Superior temporal gyrus (tissue), 1 donor: ENCODE measurements at regions not wholly inside any gene's neighbourhood (a gene's known extent, or its start where the extent isn't known, plus 50 kb on each side); places are given as distances from the start of the nearest gene placed in this dataset.
A peak's percentile ranks its signal among the peaks of the same experiment; 100 is the strongest.

Source experiments
- DNase-seq: peaks from one replicate; pipeline ENCODE4 v3.0.0-alpha.2; 2016; ENCODE audit errors: extremely low spot score

DNA sequence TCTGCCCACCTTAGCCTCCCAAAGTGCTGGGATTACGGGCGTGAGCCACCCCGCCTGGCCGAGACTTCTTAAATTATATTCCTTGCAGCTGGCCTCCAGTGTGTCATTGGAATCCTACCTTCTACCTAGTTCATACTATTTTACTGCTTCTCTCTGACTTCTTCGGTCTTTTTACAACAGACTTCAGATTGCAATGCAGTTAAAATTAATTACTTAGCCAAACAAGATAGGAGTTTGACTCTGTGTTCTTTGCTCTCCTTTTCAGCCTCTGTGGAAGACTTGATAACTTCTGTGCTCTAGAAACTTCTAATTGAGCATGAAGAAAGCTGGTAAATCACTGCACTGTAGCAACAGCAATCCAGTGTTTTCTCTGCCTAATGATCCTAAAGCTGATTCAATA is 199.5 kb downstream of the GASK1B start:
- no peak for DNase-seq

DNA sequence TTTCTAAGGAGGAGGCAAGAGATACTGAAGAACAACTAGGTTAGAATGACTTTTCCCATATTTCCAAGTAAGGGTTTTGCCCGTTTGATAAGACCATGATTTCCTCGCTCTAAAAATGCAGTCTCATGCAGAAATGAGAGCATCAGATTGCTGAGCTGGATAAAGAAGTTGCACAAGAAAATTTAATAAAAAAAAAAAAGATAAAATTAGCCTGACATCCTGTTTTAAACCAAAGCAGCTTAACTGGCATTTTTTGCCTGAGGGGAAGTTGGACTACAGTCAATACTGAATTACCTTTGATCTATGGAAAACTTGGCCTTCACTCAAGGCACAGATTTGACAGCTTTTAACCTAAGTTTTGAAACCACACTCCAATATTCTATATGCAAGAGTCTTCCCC is 208.4 kb downstream of the GASK1B start:
- DNase-seq: no peak

DNA sequence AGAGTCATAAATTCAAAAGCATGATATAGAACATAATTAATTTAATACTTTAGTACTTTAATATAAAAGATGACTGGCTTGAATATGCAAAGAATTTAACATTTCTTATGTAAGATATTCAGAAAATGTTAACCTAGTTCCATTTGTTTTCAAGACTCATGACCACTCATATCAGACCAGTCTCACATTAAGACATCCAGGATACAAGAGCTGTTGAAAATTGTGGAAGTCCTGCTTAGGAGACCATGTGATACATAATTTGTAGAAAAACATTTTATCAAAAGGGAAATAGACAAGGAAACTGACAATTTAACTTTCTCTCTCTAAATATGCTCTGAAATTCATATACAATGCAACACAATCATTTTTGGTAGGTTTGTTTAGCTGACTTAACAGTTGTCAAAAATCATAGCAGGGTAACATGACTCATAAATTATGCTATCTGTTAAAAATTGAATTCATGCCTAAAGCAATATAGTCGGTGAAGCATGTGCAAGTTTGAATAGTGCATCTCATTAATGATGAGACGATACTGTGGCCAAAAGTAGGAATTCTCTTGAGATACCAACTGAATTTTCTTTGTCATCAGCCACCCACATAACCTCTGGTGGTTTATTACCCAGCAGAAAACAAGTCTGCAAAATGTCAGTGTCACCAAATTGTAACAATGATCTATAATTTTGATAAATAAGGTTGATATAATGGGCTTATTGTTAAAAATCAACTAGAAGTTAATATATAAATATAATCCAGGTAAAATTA is 211.4 kb downstream of the GASK1B start:
- no peak for DNase-seq

DNA sequence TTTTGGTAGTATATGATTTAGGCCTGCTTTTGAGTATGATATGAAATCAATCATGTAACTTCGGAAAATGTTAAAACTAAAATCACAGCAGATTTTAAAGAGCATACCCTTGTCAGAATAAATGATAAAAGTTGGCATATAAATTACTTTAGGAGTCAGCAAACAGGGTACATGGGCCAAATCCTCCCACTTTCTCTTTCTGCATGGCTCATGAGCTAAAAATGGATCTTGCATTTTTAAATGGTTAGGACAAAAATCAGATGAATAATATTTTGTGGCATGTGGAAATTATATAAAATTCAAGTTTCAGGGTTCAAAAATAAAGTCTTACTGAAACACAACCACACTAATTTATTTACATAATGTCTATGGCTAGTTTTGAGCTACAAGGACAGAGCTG is 214.9 kb downstream of the GASK1B start:
- no peak for DNase-seq

DNA sequence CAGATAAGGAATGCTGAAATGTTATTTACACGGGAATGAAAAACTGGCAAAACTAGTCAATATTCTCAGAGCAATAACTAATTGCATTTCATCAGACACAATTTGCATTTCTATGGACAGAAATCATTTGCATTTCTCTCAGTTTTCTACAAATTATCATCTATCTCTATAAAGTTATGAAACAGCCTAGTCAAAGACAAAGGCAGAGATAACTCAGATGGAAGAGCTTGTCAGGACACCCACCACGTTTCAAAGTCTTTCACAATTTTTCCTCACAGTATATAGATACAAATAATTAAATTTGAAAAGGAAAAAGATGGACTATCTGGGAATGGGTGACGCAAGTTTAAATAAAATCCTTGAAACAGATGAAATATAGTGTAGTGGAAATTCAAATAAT is 230.8 kb downstream of the GASK1B start:
- no peak for DNase-seq

DNA sequence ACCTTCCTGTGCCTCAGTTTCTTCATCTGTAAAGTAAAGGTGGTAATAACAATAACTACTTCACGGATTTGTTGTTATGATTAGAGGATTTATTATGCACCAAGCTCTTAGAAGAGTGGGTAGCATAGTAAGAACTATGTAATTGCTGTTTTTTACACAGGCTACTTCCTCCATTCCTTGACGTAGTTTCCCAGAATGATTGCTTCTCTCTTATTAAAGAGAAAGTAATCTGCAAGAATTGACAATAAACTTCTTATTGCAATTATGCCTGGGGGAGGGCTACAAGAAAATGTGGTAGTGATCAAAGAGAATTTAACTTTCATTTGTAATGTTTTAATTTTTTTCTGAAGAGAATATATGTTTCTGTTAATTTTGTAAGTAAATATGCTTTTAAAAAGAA is 238.7 kb downstream of the GASK1B start:
- no peak for DNase-seq

DNA sequence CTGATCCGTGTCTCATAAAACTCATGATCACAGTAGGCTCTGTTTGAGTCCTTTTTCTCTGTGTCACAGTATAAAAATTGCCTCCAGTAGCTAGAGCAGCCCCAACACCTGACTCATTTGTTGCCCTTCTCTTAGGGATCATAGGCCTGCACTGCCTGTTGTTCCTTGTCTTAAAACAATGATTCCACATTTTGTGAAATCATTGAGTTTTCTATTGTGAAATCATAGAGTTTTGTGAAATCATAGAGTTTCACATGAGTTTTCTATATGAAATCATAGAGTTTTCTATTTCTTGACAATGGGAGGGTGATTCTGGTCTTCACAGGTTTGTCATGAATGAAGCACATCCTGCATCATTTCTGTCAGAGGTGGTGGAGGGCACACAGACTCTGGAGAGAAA is 239.9 kb downstream of the GASK1B start:
- DNase-seq: no peak

DNA sequence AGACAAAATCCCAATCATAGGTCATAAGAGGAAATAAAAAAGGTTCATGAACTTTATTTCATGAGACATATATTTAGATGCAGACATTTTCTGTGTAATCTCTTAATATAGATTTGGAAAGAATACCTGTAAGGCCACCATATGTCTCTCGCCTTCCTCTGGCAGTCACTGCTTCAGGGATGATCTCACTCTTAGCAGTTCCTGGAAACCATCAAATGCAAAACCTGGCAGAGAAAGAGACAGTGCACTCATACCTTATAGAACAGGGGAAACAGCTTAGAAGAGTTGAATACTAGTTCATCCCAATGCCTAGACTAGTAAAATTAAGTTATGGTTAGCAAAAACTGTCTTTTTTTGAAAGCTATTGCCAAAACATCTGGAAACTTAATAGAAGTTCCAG is 243.3 kb downstream of the GASK1B start:
- DNase-seq: no peak

DNA sequence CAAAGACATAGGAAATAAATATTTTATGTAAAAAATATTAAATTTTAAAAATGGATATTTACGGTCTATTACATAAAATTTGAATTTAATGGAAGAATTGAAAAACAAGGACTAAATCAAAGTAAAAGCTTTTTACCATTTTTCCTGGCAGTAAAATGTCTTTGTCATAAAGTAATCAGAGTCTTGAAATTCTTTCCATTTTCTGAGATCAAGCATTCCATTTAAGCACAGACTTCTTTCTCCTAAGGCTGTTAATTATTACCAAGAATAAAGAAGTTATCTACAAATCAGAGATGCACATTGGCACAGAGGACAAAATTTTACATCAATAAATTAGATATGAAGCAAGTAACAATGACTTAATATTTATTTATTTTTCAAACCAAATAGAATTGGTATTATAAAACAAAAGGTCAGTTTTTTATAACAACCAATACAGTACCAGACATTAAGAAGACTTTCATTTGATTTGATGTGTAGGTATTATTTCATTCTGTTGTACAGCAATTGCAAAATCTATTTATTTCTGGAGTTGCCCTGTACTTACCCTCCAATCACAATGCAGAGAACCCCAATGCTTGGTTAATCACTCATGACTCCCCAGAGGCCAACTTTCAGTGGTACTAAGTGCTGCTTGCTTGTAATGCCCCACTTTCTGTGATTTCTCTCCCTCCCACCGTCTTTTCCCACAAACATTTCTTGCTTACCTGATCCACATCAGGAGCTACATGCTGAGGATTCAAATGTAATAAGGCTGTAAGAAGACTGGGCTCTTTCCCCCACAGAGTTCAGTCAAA is 254.6 kb downstream of the GASK1B start:
- DNase-seq: no peak

DNA sequence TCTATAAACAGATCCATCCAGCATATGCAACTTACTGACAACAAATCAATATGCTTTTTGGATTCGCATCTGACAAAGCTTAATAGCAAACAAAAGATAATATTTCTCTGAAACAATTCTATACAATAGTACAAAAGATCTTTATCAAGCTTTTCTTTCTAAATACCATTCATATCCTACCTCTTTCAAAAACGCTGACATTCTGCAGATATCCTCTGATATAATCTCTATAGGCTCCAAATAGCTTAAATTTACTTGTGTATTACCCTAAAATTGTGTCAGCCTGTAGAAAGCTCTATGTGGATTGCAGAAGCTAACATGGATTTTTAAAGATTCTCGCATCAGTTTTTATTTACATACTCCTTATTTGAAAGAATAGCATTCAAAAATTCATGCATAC is 260.6 kb downstream of the GASK1B start:
- no peak for DNase-seq

DNA sequence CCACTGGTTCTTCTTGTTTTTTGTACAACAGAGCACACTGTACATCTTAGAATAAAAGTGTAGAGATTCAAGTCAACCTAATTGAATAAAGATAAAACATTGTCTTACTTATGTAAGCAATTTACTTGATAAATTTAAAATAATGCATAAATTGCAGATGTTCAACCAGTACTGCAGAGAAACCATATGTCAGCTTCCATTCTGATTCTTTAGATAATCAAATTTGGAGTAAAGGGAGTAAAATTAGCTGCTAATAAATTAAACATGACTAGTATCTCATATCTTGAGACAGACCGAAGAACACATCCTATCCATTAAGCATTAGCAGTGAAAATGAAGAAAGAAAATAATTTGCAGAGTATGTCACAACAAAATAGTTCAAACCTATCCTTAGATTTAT is 261.2 kb downstream of the GASK1B start:
- DNase-seq: no peak

DNA sequence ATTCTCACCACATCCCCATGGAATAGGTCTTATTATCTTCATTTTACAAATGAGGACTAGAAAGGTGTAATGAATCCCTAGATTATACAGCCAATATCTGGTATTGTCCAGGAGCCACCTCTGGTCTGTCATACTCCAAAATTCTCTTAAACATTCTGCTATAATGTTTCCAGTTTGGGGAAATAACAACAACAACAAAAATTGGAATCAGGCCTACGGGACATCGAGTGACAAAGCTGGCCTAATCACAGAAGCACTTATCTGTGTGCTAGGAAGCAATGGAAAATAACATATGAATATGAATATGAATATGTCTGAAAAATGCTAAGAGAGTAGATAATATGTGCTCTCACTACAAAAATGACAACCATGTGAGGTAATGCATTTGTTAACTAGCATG is 264.1 kb downstream of the GASK1B start:
- no peak for DNase-seq

DNA sequence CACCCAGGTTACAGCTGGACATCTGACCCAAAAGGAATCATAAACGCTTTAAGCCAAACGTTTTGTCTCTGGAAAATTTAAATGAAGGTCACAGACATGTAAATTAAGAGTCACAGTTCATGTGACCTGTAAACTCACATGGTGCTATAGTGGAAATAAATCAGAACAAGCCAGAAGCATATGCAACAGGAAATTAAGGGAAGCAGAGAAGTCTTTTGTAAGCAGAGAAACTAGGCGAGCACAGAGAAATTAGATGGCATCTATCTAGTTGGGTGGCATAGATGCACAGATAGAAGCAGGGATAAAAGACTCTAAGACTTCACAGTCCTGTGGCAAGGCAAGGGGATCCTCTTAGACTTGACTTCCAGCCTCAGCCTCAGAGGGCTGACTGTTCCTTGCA is 264.8 kb downstream of the GASK1B start:
- DNase-seq: no peak

DNA sequence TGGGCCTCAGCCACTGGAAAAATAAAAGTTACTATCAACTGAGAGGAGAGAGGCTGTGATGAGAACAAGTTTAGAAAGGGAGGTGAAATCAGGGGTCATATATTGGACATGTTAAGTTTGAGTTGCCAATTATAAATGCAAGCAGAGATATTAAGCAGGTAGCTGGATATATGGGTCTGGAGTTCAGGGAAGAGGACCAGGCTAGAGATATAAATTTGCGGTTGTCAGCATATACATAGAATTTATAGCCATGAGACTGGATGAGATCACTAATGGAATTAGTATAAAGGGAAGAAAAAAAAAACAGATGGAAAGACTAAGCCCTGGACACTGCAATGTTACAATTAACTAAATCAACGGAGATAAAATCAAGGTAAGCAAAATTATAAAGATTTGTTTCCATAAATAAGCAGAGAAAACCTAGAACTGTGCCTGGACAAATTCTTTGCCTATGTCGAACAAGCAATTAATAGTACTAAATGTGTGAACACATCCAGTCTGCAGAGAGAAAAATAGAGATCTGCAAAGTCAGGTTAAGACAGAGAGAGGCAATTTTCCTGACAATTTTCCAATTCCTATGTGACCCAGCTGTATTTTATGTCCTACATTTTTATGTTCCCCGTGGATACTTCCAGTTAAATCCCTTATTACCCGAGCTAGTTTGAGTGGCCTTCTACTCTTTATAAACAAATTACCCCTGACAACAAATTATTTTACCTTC is 265.4 kb downstream of the GASK1B start:
- DNase-seq: no peak

DNA sequence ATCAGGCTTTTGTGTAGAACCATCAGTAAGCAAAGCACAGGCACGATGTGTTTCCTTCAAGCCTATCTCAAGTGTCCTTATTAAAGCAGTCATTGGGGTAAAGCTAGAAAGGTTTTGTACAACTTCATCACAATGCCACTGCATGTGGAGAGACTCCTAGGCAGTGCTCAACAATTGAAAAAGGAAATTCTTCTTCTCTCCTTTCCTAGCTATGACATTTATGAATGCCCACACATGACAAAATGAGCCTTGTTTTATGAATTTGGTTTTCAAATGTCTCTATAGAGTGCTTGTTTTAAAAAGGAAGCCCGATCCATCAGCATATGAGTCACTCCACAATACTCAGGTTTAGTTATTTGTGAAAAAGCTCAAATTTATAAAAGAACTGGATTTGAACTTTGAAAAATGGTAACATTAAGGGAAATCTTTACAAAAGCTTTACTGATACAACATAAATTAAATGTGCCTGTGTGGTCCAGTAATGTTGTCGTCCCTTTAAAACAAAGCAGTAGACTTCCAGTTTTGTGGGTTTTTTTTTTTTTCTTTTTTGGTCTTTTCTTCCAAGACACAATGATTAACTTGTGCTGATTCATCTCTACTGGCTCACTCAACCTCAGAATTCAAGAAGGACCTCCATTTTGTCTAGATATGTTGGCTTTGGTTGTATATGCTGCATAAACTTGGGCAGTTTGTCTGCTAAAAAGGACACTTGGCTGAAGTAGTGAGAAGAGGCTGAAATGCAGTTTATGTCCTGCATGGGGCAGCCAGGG is 273.8 kb downstream of the GASK1B start:
- DNase-seq: peak; percentile 38

DNA sequence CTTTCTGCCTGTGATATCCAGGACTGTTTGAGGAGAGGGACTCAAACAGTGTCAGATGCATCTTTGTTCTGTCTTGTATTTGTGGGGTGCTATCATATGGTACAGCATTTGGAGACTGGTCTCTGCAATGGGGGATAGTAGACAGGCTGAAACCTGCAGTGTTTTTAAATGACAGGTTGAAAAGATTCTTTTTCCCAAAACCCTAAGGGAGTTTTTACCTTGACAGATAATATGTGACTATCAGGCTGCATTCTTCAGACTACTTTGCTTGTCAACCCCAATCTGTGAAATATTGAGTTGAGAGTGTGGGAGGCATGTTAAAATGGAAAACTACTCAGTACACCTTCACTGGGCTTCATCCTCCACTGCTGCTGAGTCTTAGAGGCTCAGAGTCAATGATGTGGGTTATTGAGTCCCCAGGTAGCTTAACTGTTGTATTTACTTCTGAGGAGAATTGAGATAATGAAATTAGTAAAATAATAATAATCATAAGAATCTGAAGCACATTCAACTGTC is 274.9 kb downstream of the GASK1B start:
- DNase-seq: no peak

DNA sequence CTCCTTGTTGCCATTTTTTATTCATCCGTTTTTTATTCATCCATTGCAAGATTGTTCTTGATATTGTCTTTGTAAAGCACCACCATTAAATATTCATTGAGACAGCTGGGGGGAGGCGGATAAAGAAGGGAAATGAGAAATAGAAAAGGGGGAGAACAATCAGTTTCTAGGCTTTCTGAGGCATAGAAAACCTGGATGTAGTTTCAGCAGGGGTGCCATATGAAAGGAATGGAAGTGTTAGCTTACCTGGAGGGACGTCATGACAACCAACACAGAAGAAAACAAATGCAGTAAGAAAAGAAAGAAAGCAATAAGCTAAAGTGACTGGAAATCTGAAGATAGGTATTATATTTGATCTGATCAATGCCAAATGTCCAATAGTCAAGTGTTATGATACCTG is 276.1 kb downstream of the GASK1B start:
- DNase-seq: no peak

DNA sequence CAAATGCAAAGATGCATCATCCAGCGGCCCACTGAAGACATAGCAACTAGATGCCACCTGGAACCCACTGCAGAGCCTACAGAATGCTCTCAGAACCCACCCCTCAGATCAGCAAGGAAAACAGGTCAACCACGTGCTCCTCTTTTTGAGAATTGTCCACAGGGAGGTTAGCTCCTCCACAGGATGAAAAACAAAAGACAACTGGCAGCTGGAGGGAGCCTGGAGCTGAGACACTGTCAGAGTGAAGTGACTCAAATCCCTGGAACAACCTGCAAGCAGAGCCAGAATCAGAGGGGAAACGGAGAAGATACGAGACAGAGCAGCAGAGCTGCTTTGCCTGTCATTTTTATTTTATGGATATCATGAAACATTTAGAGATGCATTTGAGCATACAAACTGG is 277.6 kb downstream of the GASK1B start:
- no peak for DNase-seq

DNA sequence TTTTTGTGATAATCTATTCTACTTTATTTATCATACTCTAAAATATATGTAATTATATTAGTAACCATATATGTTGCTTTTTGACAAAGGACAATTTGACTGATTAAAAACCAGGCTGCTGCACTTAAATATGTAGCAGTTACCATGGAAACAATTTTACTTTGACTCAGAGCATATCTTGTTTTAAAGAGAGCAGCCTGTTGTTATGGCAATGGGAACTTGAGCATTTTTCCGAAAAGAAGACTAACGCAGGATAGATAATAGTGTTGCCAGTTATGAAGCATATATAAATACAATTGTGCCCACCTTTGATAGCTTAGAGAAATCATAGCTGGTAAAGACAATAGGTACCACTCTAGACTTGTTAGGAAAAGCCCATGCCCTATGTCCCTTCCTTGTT is 283.0 kb downstream of the GASK1B start:
- DNase-seq: peak; percentile 43

DNA sequence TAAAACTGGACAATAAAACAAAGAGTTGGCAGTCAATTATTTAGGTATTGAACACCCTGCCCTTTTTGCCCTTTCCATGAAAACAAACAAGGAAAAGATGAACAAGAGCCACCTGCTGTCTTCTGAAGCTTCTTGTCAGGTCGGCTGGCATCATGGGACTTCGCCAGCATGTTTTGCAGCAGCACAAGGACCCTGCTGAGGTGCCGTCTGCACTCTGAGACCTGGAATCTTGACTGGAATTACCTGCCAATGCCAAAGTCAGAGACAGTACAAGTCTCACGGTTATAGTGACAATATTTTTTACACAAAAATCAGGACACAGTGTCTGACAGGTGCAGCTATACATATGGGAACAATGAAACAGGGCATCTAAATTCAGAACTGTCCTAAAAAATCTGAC is 284.5 kb downstream of the GASK1B start:
- DNase-seq: no peak

DNA sequence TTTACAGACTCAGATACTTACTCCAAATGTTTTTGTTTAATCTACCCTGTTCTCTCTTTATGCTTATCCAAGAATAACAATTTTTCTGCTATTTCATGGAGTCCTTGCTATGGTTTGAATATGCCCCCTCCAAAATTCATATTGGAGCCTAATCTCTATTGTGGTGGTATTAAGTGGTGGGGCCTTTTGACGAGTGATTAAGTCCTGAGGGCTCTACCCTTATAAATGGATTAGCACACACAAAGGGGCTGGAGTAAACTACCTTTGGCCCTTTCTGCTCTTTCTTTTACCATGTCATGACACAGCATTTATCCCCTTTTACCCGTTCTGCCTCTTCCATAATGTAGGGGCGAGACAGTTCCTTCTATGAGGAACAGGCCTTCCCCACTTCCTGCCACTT is 285.5 kb downstream of the GASK1B start:
- DNase-seq: no peak

DNA sequence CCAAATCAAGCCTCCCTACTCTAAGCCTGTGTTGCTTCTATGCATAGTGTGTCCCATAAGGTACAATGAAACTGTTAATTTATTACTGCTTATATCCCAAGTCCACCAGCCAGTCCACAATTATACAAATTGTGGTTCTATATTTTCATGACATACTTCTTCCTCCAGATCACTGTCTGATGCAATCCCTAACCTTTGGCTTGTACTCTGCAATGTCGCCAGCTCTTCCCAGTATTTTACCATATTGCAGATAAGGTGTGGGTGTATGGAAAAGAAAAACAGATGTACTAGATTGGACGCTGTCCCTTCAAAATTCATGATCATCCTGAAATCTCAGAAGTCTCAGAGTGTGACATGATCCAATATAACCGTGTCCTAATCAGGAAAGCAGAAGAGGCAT is 286.2 kb downstream of the GASK1B start:
- DNase-seq: no peak
